Naive thymus-derived CD4-positive, alpha-beta T cell (primary cell): ENCODE measurements at regions not wholly inside any gene's neighbourhood (a gene's known extent, or its start where the extent isn't known, plus 50 kb on each side); places are given as distances from the start of the nearest gene placed in this dataset.

ENCODE experiments used
- ATAC-seq: fragments of 150-1000 bp; cut with Tn5 transposase; 2 replicates; pipeline ENCODE4 v1.10.0; 2021; ENCODE audit warnings: mild to moderate bottlenecking, moderate library complexity
- CTCF ChIA-PET: fragments of 350-600 bp; sonication (Branson Sonifier 250); formaldehyde crosslinking; loops from one replicate; lab custom pipeline; 2021; ENCODE audit warnings: antibody characterized with exemption; lab: Charles Lee
- POLR2A ChIA-PET: fragments of 350-600 bp; sonication (Branson Sonifier 250); formaldehyde crosslinking; loops from one replicate; lab custom pipeline; 2021; ENCODE audit warnings: antibody characterized with exemption, inconsistent platforms; lab: Charles Lee
- DNase-seq, 9 donors: peaks; one replicate each; pipeline versions ENCODE4 v3.0.0 to v3.0.0-alpha.2; 2020 to 2022; ENCODE audit warnings: mixed read lengths in 1 of 9
- H3K27ac ChIP-seq: one replicate; pipeline ENCODE4 v1.7.0; 2013; ENCODE audit warnings: mild to moderate bottlenecking, low read depth, low read length, moderate library complexity
- H3K27me3 ChIP-seq, 2 donors: one replicate each; pipeline ENCODE4 v1.7.0; 2013; ENCODE audit warnings: low read length in 2 of 2, mild to moderate bottlenecking in 2 of 2, moderate library complexity in 2 of 2; ENCODE audit not compliant: control insufficient read depth in 2 of 2, insufficient read depth in 2 of 2
- H3K36me3 ChIP-seq, 3 experiments: 1 replicate in 2 of 3; 2 replicates in 1 of 3; pipeline ENCODE4 v1.7.0; 2013; ENCODE audit warnings: low read length in 3 of 3, mild to moderate bottlenecking in 3 of 3, moderate library complexity in 1 of 3; ENCODE audit not compliant: insufficient read depth in 3 of 3, control insufficient read depth in 2 of 3
- H3K4me1 ChIP-seq, 2 donors: one replicate each; pipeline ENCODE4 v1.7.0; 2013; ENCODE audit warnings: low read length in 2 of 2, mild to moderate bottlenecking in 2 of 2, moderate library complexity in 1 of 2; ENCODE audit not compliant: control insufficient read depth in 2 of 2, insufficient read depth in 2 of 2
- H3K4me3 ChIP-seq: 2 replicates; pipeline ENCODE4 v1.7.0; 2013; ENCODE audit warnings: mild to moderate bottlenecking, low read length
- H3K9me3 ChIP-seq, 3 experiments: 1 replicate in 2 of 3; 2 replicates in 1 of 3; pipeline ENCODE4 v1.7.0; 2013; ENCODE audit warnings: low read length in 3 of 3; ENCODE audit not compliant: control insufficient read depth in 2 of 3
- H3K27ac Mint-ChIP-seq, 9 donors: one replicate each; pipeline ENCODE4 v1.8.0; 2020 to 2022; ENCODE audit warnings: mixed read lengths in 9 of 9, mild to moderate bottlenecking in 8 of 9, moderate library complexity in 5 of 9, inconsistent platforms in 2 of 9
- H3K27me3 Mint-ChIP-seq, 5 donors: one replicate each; pipeline ENCODE4 v1.8.0; 2021 to 2022; ENCODE audit warnings: mixed read lengths in 5 of 5, mild to moderate bottlenecking in 1 of 5
- H3K36me3 Mint-ChIP-seq, 5 donors: one replicate each; pipeline ENCODE4 v1.8.0; 2020 to 2022; ENCODE audit warnings: mixed read lengths in 5 of 5, mild to moderate bottlenecking in 3 of 5, inconsistent platforms in 1 of 5
- H3K4me1 Mint-ChIP-seq, 7 donors: one replicate each; pipeline ENCODE4 v1.8.0; 2020 to 2022; ENCODE audit warnings: mixed read lengths in 7 of 7, mild to moderate bottlenecking in 3 of 7, inconsistent platforms in 1 of 7
- H3K4me3 Mint-ChIP-seq, 10 donors: one replicate each; pipeline ENCODE4 v1.8.0; 2020 to 2022; ENCODE audit warnings: mild to moderate bottlenecking in 10 of 10, mixed read lengths in 10 of 10, moderate library complexity in 6 of 10, inconsistent platforms in 2 of 10
- H3K9me3 Mint-ChIP-seq, 11 donors: one replicate each; pipeline ENCODE4 v1.8.0; 2020 to 2022; ENCODE audit warnings: mixed read lengths in 11 of 11, mild to moderate bottlenecking in 4 of 11, inconsistent platforms in 1 of 11, moderate library complexity in 1 of 11
- intact Hi-C, 2 donors: fragments of 100-400 bp; cut with micrococcal nuclease; formaldehyde crosslinking; loops; one replicate each; pipeline ENCODE4 v1.15.1; 2023

DNA sequence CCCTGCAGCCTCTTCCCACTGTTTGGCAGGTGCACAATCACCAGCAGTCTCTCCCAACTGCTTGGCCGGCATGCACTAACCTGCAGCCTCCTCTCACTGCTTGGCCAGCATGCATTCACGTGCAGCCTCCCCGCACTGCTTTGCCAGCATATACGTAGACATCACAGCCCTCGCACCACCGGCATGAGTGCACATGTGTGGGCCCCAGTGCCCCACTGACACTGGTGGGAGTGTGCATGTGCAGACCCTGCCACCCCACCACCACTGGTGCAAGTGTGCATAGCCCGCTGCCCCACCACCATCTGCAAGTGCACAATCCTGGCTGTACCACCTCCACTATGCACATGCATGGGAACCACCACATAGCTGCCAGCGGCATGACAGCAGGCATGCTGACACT is 127.5 kb upstream of the SOX9 start:
- DNase-seq (no peak), ATAC-seq (no peak)
- ChIA-PET CTCF (no interaction called here), POLR2A (no interaction called here)
- Histone ChIP-seq H3K27me3 (no peaks in the 10 kb centered on the region), H3K36me3 (no peaks in the 10 kb centered on the region), H3K9me3 (no peaks in the 10 kb centered on the region), H3K4me1 (no peaks in the 10 kb centered on the region), H3K27ac (no peak overlapping the region), H3K4me3 (no peak overlapping the region)
- Mint-ChIP-seq H3K4me3 (no peak overlapping the region), H3K27me3 (no peaks in the 10 kb centered on the region), H3K9me3 (peaks cover 0 to 16% (median 3%) of the 10 kb centered on the region in 11 donors), H3K27ac (no peak overlapping the region), H3K4me1 (no peaks in the 10 kb centered on the region), H3K36me3 (no peaks in the 10 kb centered on the region)
- intact Hi-C loops: no loop called here

DNA sequence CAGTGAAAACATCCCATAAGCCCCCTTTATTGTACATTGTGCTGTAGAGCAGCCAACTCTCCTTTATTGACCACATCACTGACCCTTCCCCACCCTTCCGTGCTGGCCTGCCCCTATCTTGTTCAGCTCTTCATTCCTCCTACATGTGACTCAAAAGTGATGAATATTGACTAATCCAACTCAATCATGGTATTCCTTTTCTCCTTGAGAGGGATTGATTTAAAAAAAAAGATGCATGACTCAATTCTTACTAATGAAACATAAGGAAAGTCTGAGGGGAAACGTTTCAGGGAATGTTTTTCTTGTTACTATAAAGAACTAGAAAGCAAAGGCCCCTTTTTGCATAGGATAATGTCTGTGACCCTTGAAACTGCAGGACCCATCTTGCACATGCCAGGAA is 125.2 kb upstream of the SOX9 start:
- CTCF ChIA-PET: no interaction called here
- no peaks in the 10 kb centered on the region for H3K27me3 Mint-ChIP-seq
- DNase-seq: no peak
- ATAC-seq: no peak
- H3K4me1 Mint-ChIP-seq: no peaks in the 10 kb centered on the region
- no peak overlapping the region for H3K4me3 ChIP-seq
- no peaks in the 10 kb centered on the region for H3K4me1 ChIP-seq
- intact Hi-C loops: no loop called here
- no peak overlapping the region for H3K4me3 Mint-ChIP-seq
- H3K9me3 ChIP-seq: no peaks in the 10 kb centered on the region
- POLR2A ChIA-PET: no interaction called here
- H3K27ac Mint-ChIP-seq: no peak overlapping the region
- H3K36me3 ChIP-seq: no peaks in the 10 kb centered on the region
- H3K27ac ChIP-seq: no peak overlapping the region
- H3K9me3 Mint-ChIP-seq: peaks cover 0 to 10% (median 3%) of the 10 kb centered on the region in 11 donors
- H3K27me3 ChIP-seq: no peaks in the 10 kb centered on the region
- no peaks in the 10 kb centered on the region for H3K36me3 Mint-ChIP-seq

DNA sequence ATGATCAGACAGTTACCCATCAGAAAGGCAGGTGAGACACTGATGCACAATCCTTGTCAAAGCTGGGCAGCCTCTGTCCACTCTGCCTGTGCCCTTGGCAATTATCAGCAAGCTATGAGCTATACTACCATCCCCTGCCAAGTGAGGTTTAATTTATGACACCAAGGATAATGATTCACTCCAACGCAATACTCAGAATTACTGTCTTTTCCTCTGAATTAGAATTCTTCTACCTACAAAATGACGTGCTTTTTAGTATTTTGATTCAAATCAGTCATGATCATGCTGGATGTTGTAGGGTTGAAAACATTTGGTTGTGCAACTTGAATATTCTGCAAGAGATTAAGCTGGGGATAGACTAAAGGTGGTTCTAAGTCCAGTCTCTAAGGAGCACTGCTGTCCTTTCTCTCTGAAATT is 116.8 kb upstream of the SOX9 start:
- Mint-ChIP-seq H3K27ac (no peak overlapping the region), H3K4me3 (no peak overlapping the region), H3K27me3 (peaks cover 0 to 8% (median 0%) of the 10 kb centered on the region in 5 donors), H3K36me3 (no peaks in the 10 kb centered on the region), H3K9me3 (peaks cover 0 to 5% (median 0%) of the 10 kb centered on the region in 11 donors), H3K4me1 (peaks cover 0 to 2% (median 0%) of the 10 kb centered on the region in 7 donors)
- intact Hi-C loops: no loop called here
- ATAC-seq (no peak), DNase-seq (no peak)
- CTCF ChIA-PET: no interaction called here
- Histone ChIP-seq H3K27ac (no peak overlapping the region), H3K27me3 (no peaks in the 10 kb centered on the region), H3K9me3 (no peaks in the 10 kb centered on the region), H3K4me3 (no peak overlapping the region), H3K36me3 (no peaks in the 10 kb centered on the region), H3K4me1 (no peaks in the 10 kb centered on the region)
- POLR2A ChIA-PET: no interaction called here

DNA sequence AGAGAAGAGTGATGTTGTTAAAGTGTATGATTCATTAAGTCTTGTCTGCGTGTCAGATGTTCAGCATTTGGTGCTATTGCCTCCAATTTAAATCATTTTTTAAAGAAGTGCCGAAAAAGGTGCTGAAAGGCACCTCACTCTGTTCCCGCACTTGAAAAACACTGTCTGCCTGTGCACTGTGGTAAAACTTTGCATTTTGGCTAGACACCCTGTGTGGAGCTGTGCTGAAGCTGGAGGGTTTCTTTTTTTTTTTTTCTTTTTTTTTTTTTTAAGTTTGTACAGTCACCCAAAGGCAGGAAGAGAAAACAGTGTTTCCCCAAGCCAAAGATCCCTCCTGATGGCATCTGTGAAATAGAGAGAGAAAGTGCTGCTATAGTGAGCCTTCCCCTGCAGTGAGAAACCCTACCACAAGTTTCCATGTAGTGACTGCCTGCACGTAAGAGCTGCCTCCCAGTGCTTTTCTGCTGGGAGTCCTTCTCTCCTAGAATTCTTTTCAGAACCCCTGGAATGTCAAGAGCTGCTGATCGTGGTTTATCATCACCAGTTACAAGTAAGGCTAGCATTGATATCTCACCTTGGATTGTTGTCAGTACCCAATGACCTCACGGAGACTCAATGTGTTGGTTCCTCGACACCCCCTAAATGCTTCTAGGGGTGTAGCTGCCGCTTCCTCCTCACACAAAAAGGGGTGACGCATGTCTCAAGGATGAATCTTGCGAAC is 116.0 kb upstream of the SOX9 start:
- no peaks in the 10 kb centered on the region for H3K36me3 Mint-ChIP-seq
- no peaks in the 10 kb centered on the region for H3K27me3 ChIP-seq
- H3K4me3 ChIP-seq: no peak overlapping the region
- H3K27me3 Mint-ChIP-seq: peaks cover 0 to 8% (median 0%) of the 10 kb centered on the region in 5 donors
- peaks cover 0 to 2% (median 0%) of the 10 kb centered on the region in 7 donors for H3K4me1 Mint-ChIP-seq
- H3K27ac Mint-ChIP-seq: no peak overlapping the region
- H3K36me3 ChIP-seq: no peaks in the 10 kb centered on the region
- POLR2A ChIA-PET: no interaction called here
- ATAC-seq (no peak), DNase-seq (no peak)
- H3K9me3 ChIP-seq: no peaks in the 10 kb centered on the region
- intact Hi-C loops: no loop called here
- H3K4me3 Mint-ChIP-seq: no peak overlapping the region
- H3K27ac ChIP-seq: no peak overlapping the region
- H3K9me3 Mint-ChIP-seq: peaks cover 0 to 5% (median 0%) of the 10 kb centered on the region in 11 donors
- no peaks in the 10 kb centered on the region for H3K4me1 ChIP-seq
- CTCF ChIA-PET: no interaction called here

DNA sequence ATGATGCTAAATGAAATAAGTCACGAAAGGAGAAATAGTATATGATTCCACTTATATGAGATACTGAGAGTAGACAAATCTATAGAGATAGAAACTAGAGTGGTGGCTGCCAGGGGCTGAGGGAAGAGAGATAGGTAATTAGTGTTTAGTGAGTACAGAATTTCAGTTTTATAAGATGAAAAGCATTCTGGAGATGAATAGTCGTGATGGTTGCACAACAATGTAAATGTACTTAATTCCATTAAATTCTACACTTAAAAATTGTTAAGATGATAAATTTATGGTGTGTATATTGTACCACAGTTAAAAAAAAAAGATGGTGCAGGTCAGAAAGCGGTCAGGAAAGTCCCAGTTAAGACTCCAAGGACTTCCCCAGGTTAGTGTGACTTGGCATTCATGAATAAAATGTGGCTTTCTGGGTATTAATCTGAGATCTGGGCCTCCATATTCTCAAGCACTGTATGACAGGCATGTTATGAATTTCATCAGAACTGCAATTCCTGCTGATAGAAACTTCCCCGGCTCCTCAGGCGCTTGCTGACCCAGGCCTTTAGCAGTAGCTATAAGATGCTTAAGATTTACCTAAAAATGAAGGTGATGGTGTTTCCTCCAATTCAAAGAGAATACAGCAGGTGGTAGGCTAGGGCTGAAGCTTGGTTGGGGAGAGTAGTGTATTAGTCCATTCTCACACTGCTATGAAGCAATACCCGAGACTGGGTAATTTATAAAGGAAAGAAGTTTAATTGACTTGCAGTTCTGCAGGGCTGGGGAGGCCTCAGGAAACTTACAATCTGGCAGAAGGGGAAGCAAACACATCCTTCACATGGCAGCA is 115.3 kb upstream of the SOX9 start:
- Mint-ChIP-seq H3K27ac (no peak overlapping the region), H3K4me1 (peaks cover 0 to 2% (median 0%) of the 10 kb centered on the region in 7 donors), H3K27me3 (peaks cover 0 to 8% (median 0%) of the 10 kb centered on the region in 5 donors), H3K4me3 (no peak overlapping the region), H3K9me3 (peaks cover 0 to 8% (median 0%) of the 10 kb centered on the region in 11 donors), H3K36me3 (no peaks in the 10 kb centered on the region)
- DNase-seq (no peak), ATAC-seq (no peak)
- no peaks in the 10 kb centered on the region for H3K36me3 ChIP-seq
- H3K4me1 ChIP-seq: no peaks in the 10 kb centered on the region
- CTCF ChIA-PET: no interaction called here
- no peak overlapping the region for H3K27ac ChIP-seq
- no peaks in the 10 kb centered on the region for H3K9me3 ChIP-seq
- POLR2A ChIA-PET: no interaction called here
- intact Hi-C loops: no loop called here
- H3K27me3 ChIP-seq: no peaks in the 10 kb centered on the region
- no peak overlapping the region for H3K4me3 ChIP-seq

DNA sequence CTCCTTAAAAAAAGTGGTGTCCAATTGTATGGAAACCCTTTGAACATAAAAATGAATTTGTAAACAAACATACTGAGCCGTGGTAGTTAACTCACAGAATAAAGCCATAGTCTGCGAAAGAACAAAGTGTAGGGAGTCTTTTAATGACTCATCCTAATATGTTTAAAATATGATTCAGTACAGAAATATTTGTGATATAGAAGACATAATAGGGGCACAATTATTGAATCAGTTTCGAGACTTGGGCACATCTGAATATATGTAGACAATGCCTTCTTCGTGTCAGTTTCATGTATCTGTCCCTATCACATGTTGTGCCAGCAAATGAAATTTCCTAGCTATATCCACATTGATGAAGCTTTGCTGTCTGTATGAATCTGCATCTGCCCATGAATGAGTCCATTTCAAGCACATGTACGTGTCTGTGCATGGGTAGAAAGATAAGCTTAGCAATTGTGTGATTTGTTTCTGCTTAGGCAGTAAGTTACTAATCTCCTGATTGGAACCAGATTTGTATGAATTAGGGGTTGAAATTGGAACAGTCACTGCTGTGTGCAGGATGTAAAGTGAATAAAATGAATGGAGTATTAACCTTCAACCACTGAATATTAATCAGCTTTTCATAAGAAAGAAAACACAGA is 112.5 kb upstream of the SOX9 start:
- ChIA-PET CTCF (no interaction called here), POLR2A (no interaction called here)
- Mint-ChIP-seq H3K27ac (no peak overlapping the region), H3K36me3 (no peaks in the 10 kb centered on the region), H3K27me3 (peaks cover 0 to 8% (median 0%) of the 10 kb centered on the region in 5 donors), H3K4me1 (peaks cover 0 to 2% (median 0%) of the 10 kb centered on the region in 7 donors), H3K9me3 (peaks cover 0 to 8% (median 0%) of the 10 kb centered on the region in 11 donors), H3K4me3 (no peak overlapping the region)
- no peak overlapping the region for H3K4me3 ChIP-seq
- no peaks in the 10 kb centered on the region for H3K36me3 ChIP-seq
- H3K9me3 ChIP-seq: no peaks in the 10 kb centered on the region
- no peak overlapping the region for H3K27ac ChIP-seq
- DNase-seq (no peak), ATAC-seq (no peak)
- no peaks in the 10 kb centered on the region for H3K27me3 ChIP-seq
- no peaks in the 10 kb centered on the region for H3K4me1 ChIP-seq
- intact Hi-C loops: no loop called here
